Gastroesophageal sphincter (tissue), 4 donors: ENCODE measurements at regions not wholly inside any gene's neighbourhood (a gene's known extent, or its start where the extent isn't known, plus 50 kb on each side); places are given as distances from the start of the nearest gene placed in this dataset.

Experiments
- ATAC-seq: fragments of 150-250 bp; one replicate; pipeline ENCODE4 v1.9.1; 2016; ENCODE audit warnings: mild to moderate bottlenecking, moderate library complexity
- H3K27ac ChIP-seq, 4 donors: fragments of 200-600 bp; sonication (generic) in 3 of 4; 1 replicate in 3 of 4; 2 replicates in 1 of 4; pipeline ENCODE4 v1.5.1; 2016 to 2019
- H3K27me3 ChIP-seq: fragments of 200-600 bp; sonication (generic); one replicate; pipeline ENCODE4 v1.5.1; 2019
- H3K36me3 ChIP-seq, 2 donors: fragments of 200-600 bp; sonication (generic); one replicate each; pipeline ENCODE4 v1.5.1; 2019; ENCODE audit warnings: control low read depth in 1 of 2
- H3K4me1 ChIP-seq, 3 donors: fragments of 200-600 bp; sonication (generic); 1 replicate in 2 of 3; 2 replicates in 1 of 3; pipeline ENCODE4 v1.5.1; 2016 to 2019; ENCODE audit warnings: control low read depth in 2 of 3
- H3K4me3 ChIP-seq, 2 donors: fragments of 200-600 bp; sonication (generic); one replicate each; pipeline ENCODE4 v1.5.1; 2019; ENCODE audit warnings: mild to moderate bottlenecking in 1 of 2, moderate library complexity in 1 of 2
- H3K9me3 ChIP-seq, 3 donors: fragments of 200-600 bp; sonication (generic); one replicate each; pipeline ENCODE4 v1.5.1; 2017 to 2019; ENCODE audit warnings: control low read depth in 2 of 3
- CTCF ChIP-seq, 4 experiments: fragments of 200-600 bp in 2 of 4; fragments of 450-650 bp in 2 of 4; sonication (generic) in 1 of 4; IDR thresholded peaks; one replicate each; pipeline ENCODE4 v1.5.1; 2017 to 2019; ENCODE audit warnings: antibody characterized with exemption in 4 of 4, mild to moderate bottlenecking in 2 of 4, moderate library complexity in 2 of 4
- EP300 ChIP-seq: sonication (generic); formaldehyde crosslinking; IDR thresholded peaks from one replicate; pipeline ENCODE4 v1.6.1; 2017; ENCODE audit warnings: antibody characterized with exemption, mild to moderate bottlenecking
- POLR2A ChIP-seq, 2 donors: fragments of 450-650 bp; IDR thresholded peaks; one replicate each; pipeline ENCODE4 v1.6.1; 2017; ENCODE audit warnings: antibody characterized with exemption in 2 of 2, mild to moderate bottlenecking in 2 of 2, moderate library complexity in 1 of 2
- POLR2AphosphoS5 ChIP-seq: sonication (generic); formaldehyde crosslinking; IDR thresholded peaks from one replicate; pipeline ENCODE4 v1.6.1; 2017; ENCODE audit warnings: antibody characterized with exemption
- whole genome bisulfite sequencing, 2 donors: methylation state at CpG; one replicate each; pipeline ENCODE4 v1.1.5; 2018; ENCODE audit warnings: low coverage in 1 of 2; 5-methylcytosine and 5-hydroxymethylcytosine counted together

GRCh38 chr10:78763651-78764395 lies 304.9 kb upstream of the ZMIZ1 start:
- H3K27ac ChIP-seq: peak overlapping the region; percentile 7 to 86 (median 78)
- peak; percentile 78 for ATAC-seq
- no peaks in the 10 kb centered on the region for H3K36me3 ChIP-seq
- peaks cover 4 to 41% (median 6%) of the 10 kb centered on the region in 3 donors for H3K4me1 ChIP-seq
- H3K9me3 ChIP-seq: no peaks in the 10 kb centered on the region
- WGBS, 2 donors: 40% methylated on average over 8 of the region's 10 CpGs; no CpG with 5 or more reads in 1 of the 2 donors
- H3K27me3 ChIP-seq: no peaks in the 10 kb centered on the region
- TF ChIP-seq CTCF (IDR thresholded peaks at IDR 0.05): no peak
- peak; percentile 24 for TF ChIP-seq POLR2AphosphoS5
- TF ChIP-seq EP300: no peak
- no peak for TF ChIP-seq POLR2A (IDR thresholded peaks at IDR 0.05)
- no peak overlapping the region for H3K4me3 ChIP-seq

GRCh38 chr10:78764436-78764835 lies 304.3 kb upstream of the ZMIZ1 start:
- H3K27ac ChIP-seq: peak overlapping the region in 3 of 4 donors; percentile 7 to 86 (median 82)
- H3K9me3 ChIP-seq: no peaks in the 10 kb centered on the region
- 70% methylated on average over 2 of the region's 5 CpGs; no CpG with 5 or more reads in 1 of the 2 donors for WGBS, 2 donors

GRCh38 chr10:78764846-78765430 lies 303.8 kb upstream of the ZMIZ1 start:
- H3K4me3 ChIP-seq: no peak overlapping the region
- peak overlapping the region in 1 of 4 donors; percentile 86 for H3K27ac ChIP-seq
- 83 to 100% methylated on average over 1 of the region's 4 CpGs for whole genome bisulfite sequencing, 2 donors
- no peaks in the 10 kb centered on the region for H3K9me3 ChIP-seq
- H3K36me3 ChIP-seq: no peaks in the 10 kb centered on the region
- H3K27me3 ChIP-seq: no peaks in the 10 kb centered on the region
- H3K4me1 ChIP-seq: peaks cover 4 to 44% (median 6%) of the 10 kb centered on the region in 3 donors
- no peak for ATAC-seq
- TF ChIP-seq EP300 (no peak), CTCF (IDR thresholded peaks at IDR 0.05) (no peak), POLR2A (IDR thresholded peaks at IDR 0.05) (no peak), POLR2AphosphoS5 (no peak)

More at GRCh38 chr10:78764436-78764835, 304.3 kb upstream of the ZMIZ1 start:
- Histone ChIP-seq H3K27me3 (no peaks in the 10 kb centered on the region), H3K4me1 (peaks cover 4 to 44% (median 6%) of the 10 kb centered on the region in 3 donors), H3K4me3 (no peak overlapping the region), H3K36me3 (no peaks in the 10 kb centered on the region)
- no peak for TF ChIP-seq POLR2AphosphoS5
- no peak for TF ChIP-seq POLR2A (IDR thresholded peaks at IDR 0.05)
- TF ChIP-seq EP300: no peak
- ATAC-seq: no peak

GRCh38 chr10:78765726-78766335 lies 302.9 kb upstream of the ZMIZ1 start:
- Histone ChIP-seq H3K27me3 (no peaks in the 10 kb centered on the region), H3K4me3 (no peak overlapping the region), H3K36me3 (no peaks in the 10 kb centered on the region), H3K4me1 (peaks cover 4 to 44% (median 6%) of the 10 kb centered on the region in 3 donors), H3K27ac (no peak overlapping the region), H3K9me3 (no peaks in the 10 kb centered on the region)
- 82 to 84% methylated on average over 5 to 6 of the region's 16 CpGs for WGBS, 2 donors
- TF ChIP-seq CTCF (IDR thresholded peaks at IDR 0.05) (no peak), POLR2AphosphoS5 (no peak), EP300 (no peak), POLR2A (IDR thresholded peaks at IDR 0.05) (no peak)
- no peak for ATAC-seq

- TF ChIP-seq CTCF (IDR thresholded peaks at IDR 0.05) (no peak), POLR2AphosphoS5 (no peak), EP300 (no peak), POLR2A (IDR thresholded peaks at IDR 0.05) (no peak)
- Histone ChIP-seq H3K4me1 (peaks cover 4 to 51% (median 6%) of the 10 kb centered on the region in 3 donors), H3K36me3 (no peaks in the 10 kb centered on the region), H3K27me3 (no peaks in the 10 kb centered on the region), H3K9me3 (no peaks in the 10 kb centered on the region), H3K27ac (no peak overlapping the region), H3K4me3 (no peak overlapping the region)
- 97 to 100% methylated on average over 1 to 4 of the region's 4 CpGs for WGBS, 2 donors
- ATAC-seq: no peak
Observed at GRCh38 chr10:78766603-78767002, 302.2 kb upstream of the ZMIZ1 start.
